HT-29 (cell line): ENCODE measurements at regions not wholly inside any gene's neighbourhood (a gene's known extent, or its start where the extent isn't known, plus 50 kb on each side); places are given as distances from the start of the nearest gene placed in this dataset.

ENCODE experiments used
- DNase-seq: peaks from one replicate; pipeline ENCODE4 v3.0.0-alpha.2; 2015; ENCODE audit warnings: low spot score

DNA sequence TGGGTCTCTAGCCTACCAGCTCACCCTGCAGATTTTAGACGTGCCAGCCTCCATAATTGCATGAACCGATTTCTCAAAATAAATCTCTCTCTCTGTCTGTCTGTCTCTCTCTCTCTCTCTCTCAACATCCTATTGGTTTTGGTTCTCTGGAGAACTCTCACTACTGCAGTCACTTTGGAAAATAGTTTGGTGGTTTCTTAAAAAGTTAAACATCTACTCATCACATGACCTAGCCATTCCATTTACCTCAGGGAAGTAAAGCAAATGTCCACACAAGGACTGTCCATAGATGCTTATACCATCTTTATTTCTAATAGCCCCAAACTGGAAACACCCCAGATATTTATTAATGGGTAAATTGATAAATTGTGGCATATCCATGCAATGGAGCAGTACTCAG is 119.5 kb downstream of the SNX19 start:
- DNase-seq: no peak

- DNase-seq: no peak
These were observed 118.0 kb downstream of the SNX19 start for GRCh38 chr11:130798280-130798679.

DNA sequence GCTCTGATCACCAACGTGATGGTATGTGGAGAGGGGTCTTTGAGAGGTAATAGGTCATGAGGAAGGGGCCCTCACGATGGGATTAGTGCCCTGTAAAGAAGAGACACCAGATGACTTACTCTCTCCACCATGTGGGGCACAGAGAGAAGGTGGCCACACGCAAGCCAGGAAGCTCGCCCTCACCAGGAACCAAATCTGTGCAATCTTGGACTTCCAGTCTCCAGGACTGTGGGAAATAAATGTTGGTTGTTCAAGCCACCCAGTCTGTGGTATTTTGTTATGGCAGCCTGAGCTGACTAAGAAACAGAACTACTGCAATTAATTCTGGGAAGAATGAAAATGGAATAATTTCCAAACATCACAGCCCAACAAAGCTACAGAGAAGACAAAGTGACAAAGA is 117.5 kb downstream of the SNX19 start:
- no peak for DNase-seq

GRCh38 chr11:130801333-130802122 is 114.8 kb downstream of the SNX19 start:
- DNase-seq: no peak

DNA sequence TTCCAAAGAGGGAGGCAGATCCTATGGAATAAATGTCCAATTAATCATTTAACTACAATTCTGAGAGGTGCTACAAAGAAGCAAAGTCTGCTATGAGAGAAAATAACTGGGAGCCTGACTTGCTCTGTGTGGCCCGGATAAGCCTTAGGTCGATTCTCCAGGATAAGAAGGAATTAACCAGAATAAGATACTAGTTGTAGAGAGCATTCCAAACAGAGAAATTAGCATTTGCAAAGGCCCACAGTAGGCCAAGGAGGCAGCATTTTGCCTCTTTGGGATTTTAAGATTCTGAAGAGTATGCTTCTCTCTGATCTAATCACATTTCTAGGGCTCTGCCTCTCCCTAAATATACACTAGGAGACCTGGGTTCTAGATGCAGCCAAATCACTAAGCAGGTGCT is 113.7 kb downstream of the SNX19 start:
- no peak for DNase-seq

- DNase-seq: no peak
These were observed 111.8 kb downstream of the SNX19 start for GRCh38 chr11:130804306-130805076.

GRCh38 chr11:130806746-130807145 is 109.5 kb downstream of the SNX19 start:
- no peak for DNase-seq

DNA sequence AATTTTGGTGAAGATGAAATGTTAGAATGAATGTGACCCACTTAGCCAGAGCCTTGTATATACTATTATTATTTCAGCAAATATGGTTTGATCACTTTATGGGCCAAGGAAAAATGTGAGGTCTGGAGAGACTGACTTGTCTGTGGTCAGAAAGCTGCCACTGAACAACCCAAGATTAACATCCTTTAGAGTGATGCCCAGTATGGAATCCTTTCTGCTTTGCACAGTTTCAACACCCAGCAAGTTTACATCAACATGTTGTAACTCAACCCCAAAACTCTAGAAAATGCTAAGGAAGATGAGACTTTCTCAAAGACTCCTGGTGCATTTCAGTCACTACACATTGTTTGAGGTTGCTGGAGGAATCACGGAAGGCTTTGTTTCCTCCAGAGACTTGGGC is 107.7 kb downstream of the SNX19 start:
- no peak for DNase-seq

GRCh38 chr11:130813196-130813595 is 103.1 kb downstream of the SNX19 start:
- no peak for DNase-seq

DNA sequence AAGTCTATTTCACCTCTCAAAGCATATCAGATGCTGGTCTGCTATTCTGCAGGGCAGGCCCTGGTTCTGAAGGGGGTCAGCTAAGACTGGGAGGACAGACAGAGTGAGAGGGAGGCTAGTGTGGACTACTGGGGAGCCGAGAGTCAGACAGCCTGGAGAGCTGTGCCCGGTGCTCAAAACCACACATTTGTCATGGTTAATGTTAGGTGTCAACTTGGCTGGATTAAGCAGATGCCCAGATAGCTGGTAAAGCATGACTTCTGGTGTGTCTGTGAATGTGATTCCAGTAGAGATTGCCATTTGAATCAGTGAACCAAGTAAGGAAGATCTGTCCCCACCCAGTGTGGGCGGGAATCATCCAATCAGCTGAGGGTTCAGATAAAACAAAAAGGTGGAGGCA is 102.6 kb downstream of the SNX19 start:
- DNase-seq: no peak

DNA sequence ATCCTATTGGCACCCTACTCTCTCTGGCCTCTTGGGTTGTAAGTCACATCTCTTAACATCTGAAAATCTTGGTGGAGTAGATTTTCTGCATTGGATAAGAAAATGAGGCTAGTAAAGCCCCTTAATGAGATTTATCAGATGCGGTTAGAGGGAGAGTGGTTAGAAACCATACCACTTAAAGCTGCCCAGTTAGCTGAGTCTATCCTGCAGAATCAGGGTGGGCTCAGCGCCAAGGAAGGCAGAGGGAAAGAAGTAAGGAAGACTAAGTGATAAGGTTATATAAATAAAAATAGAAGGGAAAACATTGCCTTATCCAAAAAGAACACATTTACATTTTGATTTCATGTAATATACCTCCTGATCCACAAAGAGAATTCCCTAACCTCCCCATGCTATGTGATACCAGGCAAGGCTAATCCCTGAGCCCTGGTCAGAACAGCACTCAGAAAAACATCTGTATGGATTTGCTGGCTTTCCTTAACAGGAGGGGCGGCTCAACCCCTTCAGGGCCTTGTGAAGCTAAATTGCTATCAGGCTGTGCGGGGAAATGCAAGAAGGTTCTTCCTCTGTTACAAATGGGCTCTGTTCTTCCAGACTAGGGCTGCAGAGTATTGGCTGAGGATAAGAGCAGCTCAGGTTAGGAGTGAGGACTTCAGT is 101.7 kb downstream of the SNX19 start:
- DNase-seq: no peak

GRCh38 chr11:130815097-130815802 is 101.0 kb downstream of the SNX19 start:
- DNase-seq: no peak

- no peak for DNase-seq
These were observed 100.3 kb downstream of the SNX19 start for GRCh38 chr11:130815956-130816355.

- DNase-seq: no peak
These were observed 99.5 kb downstream of the SNX19 start for GRCh38 chr11:130816546-130817329.

DNA sequence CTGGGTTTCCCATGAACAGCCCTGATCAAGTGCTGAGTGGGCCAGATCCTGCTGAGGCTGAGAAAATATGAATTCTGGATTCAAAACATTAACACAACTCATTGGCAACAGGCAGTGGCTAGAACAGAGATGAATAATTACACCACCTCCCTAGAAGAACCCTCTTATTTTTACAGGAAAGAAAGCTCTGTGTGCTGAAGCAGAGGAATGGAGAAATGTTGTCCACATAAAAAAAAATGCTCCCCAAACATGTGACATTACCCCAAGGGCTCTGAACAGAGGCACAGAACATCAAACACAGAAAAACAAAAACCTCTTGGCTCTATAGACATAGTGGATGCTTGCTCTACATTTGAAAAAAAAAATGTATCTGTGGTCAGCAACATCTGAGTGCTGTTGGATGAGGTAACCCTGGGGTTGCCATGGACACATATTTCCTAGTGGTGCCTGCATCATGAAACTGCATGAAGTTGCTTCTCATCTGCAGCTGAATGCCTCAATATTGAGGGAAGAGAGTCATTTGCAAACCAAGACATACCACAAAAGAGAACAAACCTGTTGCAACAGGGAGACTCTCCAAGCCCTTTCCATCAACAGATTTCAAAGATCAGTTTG is 98.8 kb downstream of the SNX19 start:
- DNase-seq: no peak

DNA sequence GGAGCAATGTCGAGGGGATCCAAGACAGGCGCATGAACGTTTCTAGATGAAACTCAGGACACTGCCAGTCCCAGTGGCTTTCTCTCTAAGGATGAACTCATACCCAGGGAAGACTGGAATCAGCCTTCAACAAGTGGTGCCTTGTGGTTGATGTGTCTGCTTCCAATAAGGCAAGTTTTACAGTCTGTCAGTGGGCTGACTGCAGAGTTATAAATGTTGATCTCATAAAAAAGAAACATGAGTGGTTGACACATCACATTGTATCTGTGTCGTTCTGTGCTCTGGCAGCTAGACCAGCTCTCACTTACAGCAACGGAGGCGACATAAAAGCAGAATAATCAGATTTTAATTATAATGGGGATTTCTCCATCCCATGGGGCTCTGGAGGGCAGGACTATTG is 96.7 kb downstream of the SNX19 start:
- DNase-seq: no peak
